Loucy (cell line): ENCODE measurements at regions not wholly inside any gene's neighbourhood (a gene's known extent, or its start where the extent isn't known, plus 50 kb on each side); places are given as distances from the start of the nearest gene placed in this dataset.

Source experiments
- CTCF ChIP-seq: fragments of 200-600 bp; sonication (generic); conservative IDR thresholded peaks from 2 replicates; pipeline ENCODE4 v1.5.1; 2014; ENCODE audit warnings: mild to moderate bottlenecking, antibody characterized with exemption, low read length
- EZH2phosphoT487 ChIP-seq: fragments of 200-600 bp; IDR thresholded peaks from 2 replicates; pipeline ENCODE4 v1.6.1; 2018; ENCODE audit warnings: antibody characterized with exemption, mild to moderate bottlenecking, moderate library complexity, borderline replicate concordance

DNA sequence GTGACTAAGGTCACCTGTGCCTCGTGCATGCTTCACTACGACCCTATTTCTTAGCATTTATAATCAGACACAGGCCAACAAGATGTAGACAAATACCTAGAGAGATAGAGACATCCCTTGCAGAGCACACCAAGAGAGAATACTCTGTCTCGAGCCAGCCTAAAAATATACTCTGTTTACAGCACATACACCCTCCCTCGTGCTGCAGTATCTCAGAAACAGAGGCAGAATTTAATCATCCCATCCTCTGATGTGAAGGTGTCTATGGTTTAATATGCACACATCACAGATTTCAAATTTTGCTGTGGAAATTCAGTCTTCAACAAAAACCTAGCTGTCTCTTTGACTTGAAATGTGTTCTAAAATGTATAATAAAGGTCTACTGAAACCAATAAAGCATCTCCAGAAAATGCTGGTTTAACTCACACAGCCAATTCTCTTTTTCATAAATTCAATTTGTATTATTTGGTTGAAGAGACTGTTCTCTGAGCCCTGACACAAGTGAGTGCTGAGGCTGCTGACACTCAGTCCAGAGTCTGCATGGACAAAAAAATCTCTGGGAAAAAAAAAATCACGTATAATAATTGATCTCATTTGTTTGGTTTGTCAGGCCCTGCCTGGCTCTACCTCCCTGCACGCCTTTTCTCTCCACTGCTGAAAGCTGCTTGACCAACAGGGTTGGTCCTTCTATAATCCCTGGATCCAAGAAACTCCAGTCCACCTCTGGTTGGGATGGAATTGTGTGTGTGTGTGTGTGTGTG lies 142.0 kb upstream of the FSHR start:
- TF ChIP-seq CTCF (no peak), EZH2phosphoT487 (no peak)
